IMR-90 (cell line): ENCODE measurements at regions not wholly inside any gene's neighbourhood (a gene's known extent, or its start where the extent isn't known, plus 50 kb on each side); places are given as distances from the start of the nearest gene placed in this dataset.

Experiments
- ATAC-seq: fragments of 200-7000 bp; cut with Tn5 transposase; 2 replicates; pipeline ENCODE4 v1.9.1; 2020; ENCODE audit warnings: low read depth, mild to moderate bottlenecking, moderate library complexity
- BruUV-seq: library from RNA; stranded (reverse); fragments of 400-500 nt; replicated peaks from 2 replicates; lab custom pipeline; 2021; lab: Mats Ljungman, UMichigan
- CTCF ChIA-PET: fragments of 300-600 bp; formaldehyde crosslinking; extraction: SDS; loops from one replicate; lab custom pipeline; 2021; ENCODE audit warnings: antibody characterized with exemption; lab: Yijun Ruan, JAX
- POLR2A ChIA-PET: fragments of 300-600 bp; sonication (Branson Sonifier 250); formaldehyde crosslinking; loops from one replicate; lab custom pipeline; 2022; ENCODE audit warnings: antibody characterized with exemption; ENCODE audit not compliant: unreplicated experiment; lab: Charles Lee
- DNase-seq: peaks from one replicate; pipeline ENCODE4 v3.0.0; 2013
- H2AFZ ChIP-seq: replicated peaks from 2 replicates; pipeline ENCODE3; 2013; ENCODE audit warnings: low read length, mild to moderate bottlenecking; ENCODE audit not compliant: poor library complexity
- H2AK5ac ChIP-seq: 2 replicates; pipeline ENCODE4 v1.6.1; 2013; ENCODE audit warnings: low read depth, low read length, inconsistent platforms
- H2AK9ac ChIP-seq: replicated peaks from 2 replicates; pipeline ENCODE3; 2013; ENCODE audit warnings: mild to moderate bottlenecking, low read depth, low read length, moderate library complexity; ENCODE audit not compliant: poor library complexity
- H2BK120ac ChIP-seq: 2 replicates; pipeline ENCODE4 v1.6.1; 2013; ENCODE audit warnings: low read depth, low read length, inconsistent platforms
- H2BK15ac ChIP-seq: 3 replicates; pipeline ENCODE4 v1.6.1; 2013; ENCODE audit warnings: low read depth, low read length, inconsistent platforms
- H2BK20ac ChIP-seq: 2 replicates; pipeline ENCODE4 v1.6.1; 2013; ENCODE audit warnings: low read depth, mild to moderate bottlenecking, inconsistent platforms, low read length, moderate library complexity
- H2BK5ac ChIP-seq: 2 replicates; pipeline ENCODE4 v1.6.1; 2013; ENCODE audit warnings: mild to moderate bottlenecking, low read depth, low read length, inconsistent platforms; ENCODE audit not compliant: poor library complexity, severe bottlenecking
- H3K14ac ChIP-seq: replicated peaks from 2 replicates; pipeline ENCODE4 v1.6.1; 2013; ENCODE audit warnings: low read depth, low read length, inconsistent platforms
- H3K18ac ChIP-seq: 2 replicates; pipeline ENCODE4 v1.6.1; 2013; ENCODE audit warnings: low read depth, low read length, control low read depth
- H3K23ac ChIP-seq: 2 replicates; pipeline ENCODE4 v1.6.1; 2013; ENCODE audit warnings: low read depth, low read length, inconsistent platforms
- H3K27ac ChIP-seq: 2 replicates; pipeline ENCODE4 v1.5.1; 2013; ENCODE audit warnings: mild to moderate bottlenecking, control low read depth, low read length; ENCODE audit not compliant: insufficient read depth
- H3K27me3 ChIP-seq: 2 replicates; pipeline ENCODE4 v1.6.1; 2013; ENCODE audit warnings: low read length; ENCODE audit not compliant: control insufficient read depth, insufficient read depth
- H3K36me3 ChIP-seq: 2 replicates; pipeline ENCODE4 v1.6.1; 2013; ENCODE audit warnings: low read length, mixed read lengths; ENCODE audit not compliant: control insufficient read depth, insufficient read depth
- H3K4ac ChIP-seq: 2 replicates; pipeline ENCODE4 v1.6.1; 2013; ENCODE audit warnings: low read depth, low read length, inconsistent platforms
- H3K4me1 ChIP-seq: 2 replicates; pipeline ENCODE4 v1.6.1; 2013; ENCODE audit warnings: low read length, mixed read lengths; ENCODE audit not compliant: control insufficient read depth, insufficient read depth
- H3K4me2 ChIP-seq: 2 replicates; pipeline ENCODE4 v1.6.1; 2013; ENCODE audit warnings: low read depth, mild to moderate bottlenecking, control low read depth, low read length, moderate library complexity
- H3K4me3 ChIP-seq: 2 replicates; pipeline ENCODE4 v1.5.1; 2013; ENCODE audit warnings: low read depth, mild to moderate bottlenecking, control low read depth, low read length, moderate library complexity; ENCODE audit not compliant: insufficient read depth
- H3K56ac ChIP-seq: 2 replicates; pipeline ENCODE4 v1.6.1; 2013; ENCODE audit warnings: low read length, inconsistent platforms; ENCODE audit not compliant: insufficient read depth; ENCODE audit errors: extremely low read depth
- H3K79me1 ChIP-seq, 2 experiments: 2 replicates each; pipeline ENCODE4 v1.6.1; 2013; ENCODE audit warnings: low read length in 2 of 2, inconsistent platforms in 1 of 2, low read depth in 1 of 2
- H3K9ac ChIP-seq: 2 replicates; pipeline ENCODE4 v1.6.1; 2013; ENCODE audit warnings: low read depth, low read length, control low read depth
- H3K9me1 ChIP-seq: 2 replicates; pipeline ENCODE4 v1.6.1; 2013; ENCODE audit warnings: low read length, inconsistent platforms; ENCODE audit not compliant: insufficient read depth
- H3K9me3 ChIP-seq: 2 replicates; pipeline ENCODE4 v1.6.1; 2013; ENCODE audit warnings: low read length; ENCODE audit not compliant: control insufficient read depth, insufficient read depth
- H4K20me1 ChIP-seq: 2 replicates; pipeline ENCODE4 v1.6.1; 2013; ENCODE audit warnings: low read length, inconsistent platforms; ENCODE audit not compliant: insufficient read depth
- H4K5ac ChIP-seq: 2 replicates; pipeline ENCODE4 v1.6.1; 2013; ENCODE audit warnings: mild to moderate bottlenecking, low read depth, low read length, control low read depth
- H4K8ac ChIP-seq, 2 experiments: 2 replicates each; pipeline ENCODE4 v1.6.1; 2013; ENCODE audit warnings: low read depth in 2 of 2, low read length in 2 of 2, control low read depth in 1 of 2, inconsistent platforms in 1 of 2
- H4K91ac ChIP-seq: 2 replicates; pipeline ENCODE4 v1.6.1; 2013; ENCODE audit warnings: low read depth, low read length, inconsistent platforms; ENCODE audit not compliant: insufficient read depth
- MAFK ChIP-seq: IDR thresholded peaks from 2 replicates; pipeline ENCODE4 v1.6.1; 2012; ENCODE audit warnings: low read depth, low read length, improper control_type of control experiment
- MAZ ChIP-seq: IDR thresholded peaks from 2 replicates; pipeline ENCODE4 v1.6.1; 2012; ENCODE audit warnings: low read depth, mild to moderate bottlenecking, low read length, improper control_type of control experiment, moderate library complexity, borderline replicate concordance
- MXI1 ChIP-seq: IDR thresholded peaks from 2 replicates; pipeline ENCODE4 v1.6.1; 2012; ENCODE audit warnings: low read depth, mild to moderate bottlenecking, low read length, moderate library complexity, borderline replicate concordance
- RAD21 ChIP-seq: IDR thresholded peaks from 2 replicates; pipeline ENCODE4 v1.6.1; 2012; ENCODE audit warnings: low read length, improper control_type of control experiment
- RCOR1 ChIP-seq: IDR thresholded peaks from 2 replicates; pipeline ENCODE4 v1.6.1; 2012; ENCODE audit warnings: mild to moderate bottlenecking, low read length, improper control_type of control experiment; ENCODE audit not compliant: insufficient replicate concordance
- USF2 ChIP-seq: fragments of 150-350 bp; IDR thresholded peaks from 2 replicates; pipeline ENCODE4 v1.6.1; 2017; ENCODE audit warnings: mild to moderate bottlenecking, antibody characterized with exemption, low read length, low read depth
- WGBS, 2 experiments: methylation state at CpG; one replicate each; pipeline versions ENCODE4 v1.1.5 to v1.1.7; 2013; ENCODE audit warnings: missing lambda C conversion rate in 2 of 2; ENCODE audit not compliant: insufficient read length in 1 of 2; ENCODE audit errors: extremely low coverage in 2 of 2; 5-methylcytosine and 5-hydroxymethylcytosine counted together
- dilution Hi-C: fragments of 300-500 bp; cut with HindIII; formaldehyde crosslinking; loops from one replicate; pipeline ENCODE4 v1.14.3; 2018; ENCODE audit warnings: low sequenced_read_pairs; ENCODE audit not compliant: unreplicated experiment
- in situ Hi-C: fragments of 300-500 bp; cut with MboI; formaldehyde crosslinking; loops from 3 replicates; pipeline ENCODE4 v1.14.3; 2019; ENCODE audit warnings: low sequenced_read_pairs, inconsistent platforms, mixed read lengths
- intact Hi-C: fragments of 100-400 bp; cut with micrococcal nuclease; formaldehyde crosslinking; loops from 2 replicates; pipeline ENCODE4 v1.10.0; 2022

DNA sequence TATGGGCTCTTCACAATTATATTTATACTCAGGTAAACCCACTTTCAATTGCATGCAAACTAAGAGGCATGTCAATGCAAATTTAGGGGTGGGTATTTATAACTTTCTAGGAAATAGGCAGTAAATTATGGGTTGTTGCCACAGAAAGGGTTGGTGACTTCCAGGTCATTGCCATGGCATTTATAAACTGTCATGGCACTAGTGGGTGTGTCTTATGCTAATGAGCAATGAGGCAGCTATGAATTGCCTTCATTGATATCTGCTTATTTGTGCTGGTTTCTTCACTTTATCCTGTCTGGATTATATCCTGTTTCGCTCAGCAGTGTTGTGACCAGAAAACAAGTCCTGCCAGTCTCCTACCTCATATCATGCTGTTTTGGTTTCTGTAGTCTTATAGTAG lies 597.3 kb upstream of the DAB2 start:
- no peak overlapping the region for H3K14ac ChIP-seq
- H3K4ac ChIP-seq, result no peak overlapping the region
- H2BK15ac ChIP-seq, result no peak overlapping the region
- no CpG with 5 or more reads among the region's 1 CpG for WGBS, 2 experiments
- intact Hi-C loops, result loop anchor here (5.0 kb wide), 1 partner anchor 665 kb away; no protein-coding TSS in a partner anchor
- H2BK5ac ChIP-seq, result no peak overlapping the region
- ATAC-seq (no peak), DNase-seq (no peak)
- H3K4me2 ChIP-seq, result no peak overlapping the region
- TF ChIP-seq RCOR1, result no peak
- no peak for TF ChIP-seq RAD21
- no peak for TF ChIP-seq MAFK
- no peak for TF ChIP-seq USF2
- TF ChIP-seq MAZ, result no peak
- no peak for TF ChIP-seq MXI1
- H3K18ac ChIP-seq, result no peak overlapping the region
- no peaks in the 10 kb centered on the region for H3K9me3 ChIP-seq
- H2AK5ac ChIP-seq, result no peak overlapping the region
- no peaks in the 10 kb centered on the region for H3K4me1 ChIP-seq
- no peak overlapping the region for H3K27ac ChIP-seq
- H3K23ac ChIP-seq, result no peak overlapping the region
- H3K9ac ChIP-seq, result no peak overlapping the region
- H3K4me3 ChIP-seq, result no peak overlapping the region
- no TSS peak for BruUV-seq
- no peak overlapping the region for H4K5ac ChIP-seq
- no peaks in the 10 kb centered on the region for H3K9me1 ChIP-seq
- H4K20me1 ChIP-seq, result no peaks in the 10 kb centered on the region
- dilution Hi-C loops, result no loop called here
- no peak overlapping the region for H2BK120ac ChIP-seq
- POLR2A ChIA-PET, result no interaction called here
- no peaks in the 10 kb centered on the region for H3K79me1 ChIP-seq
- H4K91ac ChIP-seq, result no peak overlapping the region
- in situ Hi-C loops, result no loop called here
- CTCF ChIA-PET, result interaction anchor here (0.6 kb wide), 1 partner anchor 1688 kb away, joined by 3 read pairs; no protein-coding TSS in a partner anchor
- H3K27me3 ChIP-seq, result peaks cover 3% of the 10 kb centered on the region; the same call in 1 of the 2 replicates
- H3K36me3 ChIP-seq, result no peaks in the 10 kb centered on the region
- no peak overlapping the region for H4K8ac ChIP-seq
- no peak overlapping the region for H2AK9ac ChIP-seq
- no peak overlapping the region for H2BK20ac ChIP-seq
- H2AFZ ChIP-seq, result no peak overlapping the region
- H3K56ac ChIP-seq, result no peak overlapping the region
